Mucosa of rectum (tissue), 2 donors: ENCODE measurements at regions not wholly inside any gene's neighbourhood (a gene's known extent, or its start where the extent isn't known, plus 50 kb on each side); places are given as distances from the start of the nearest gene placed in this dataset.

Experiments used
- H3K27ac ChIP-seq, 2 donors: one replicate each; pipeline ENCODE4 v1.7.0; 2013; ENCODE audit warnings: inconsistent platforms in 2 of 2, low read depth in 2 of 2, low read length in 2 of 2
- H3K27me3 ChIP-seq, 2 donors: one replicate each; pipeline ENCODE4 v1.7.0; 2013; ENCODE audit warnings: low read length in 2 of 2; ENCODE audit not compliant: control insufficient read depth in 2 of 2, insufficient read depth in 2 of 2
- H3K36me3 ChIP-seq, 2 donors: one replicate each; pipeline ENCODE4 v1.7.0; 2013; ENCODE audit warnings: low read length in 2 of 2; ENCODE audit not compliant: control insufficient read depth in 2 of 2, insufficient read depth in 2 of 2
- H3K4me1 ChIP-seq, 2 donors: one replicate each; pipeline ENCODE4 v1.7.0; 2013; ENCODE audit warnings: low read length in 2 of 2, mild to moderate bottlenecking in 1 of 2; ENCODE audit not compliant: control insufficient read depth in 2 of 2, insufficient read depth in 2 of 2
- H3K4me3 ChIP-seq, 2 donors: one replicate each; pipeline ENCODE4 v1.7.0; 2013; ENCODE audit warnings: low read length in 2 of 2
- H3K9ac ChIP-seq, 2 donors: one replicate each; pipeline ENCODE4 v1.7.0; 2013; ENCODE audit warnings: low read length in 2 of 2, low read depth in 1 of 2, mild to moderate bottlenecking in 1 of 2
- H3K9me3 ChIP-seq, 2 donors: one replicate each; pipeline ENCODE4 v1.7.0; 2013; ENCODE audit warnings: low read length in 2 of 2; ENCODE audit not compliant: control insufficient read depth in 2 of 2
- donor health status: healthy.
- donor health status: Normal muscosa, but diverticular disease.

- Histone ChIP-seq H3K36me3 (no peaks in the 10 kb centered on the region), H3K9ac (peak overlapping the region; percentile 31 to 44), H3K27me3 (no peaks in the 10 kb centered on the region), H3K4me1 (peaks cover 31 to 52% of the 10 kb centered on the region in 2 donors), H3K9me3 (no peaks in the 10 kb centered on the region), H3K4me3 (peak overlapping the region; percentile 24 to 63), H3K27ac (peak overlapping the region; percentile 81 to 87)
Observed at GRCh38 chr5:157918811-157919742, 60.1 kb upstream of the CLINT1 start.

- Histone ChIP-seq H3K27me3 (no peaks in the 10 kb centered on the region), H3K27ac (peak overlapping the region; percentile 81 to 87), H3K9ac (peak overlapping the region in 1 of 2 donors; percentile 31), H3K36me3 (no peaks in the 10 kb centered on the region), H3K4me1 (peaks cover 35 to 54% of the 10 kb centered on the region in 2 donors), H3K9me3 (no peaks in the 10 kb centered on the region), H3K4me3 (peak overlapping the region; percentile 11 to 63)
Observed at GRCh38 chr5:157917899-157918809, 59.2 kb upstream of the CLINT1 start.

- peak overlapping the region in 1 of 2 donors; percentile 31 for H3K9ac ChIP-seq
- no peaks in the 10 kb centered on the region for H3K9me3 ChIP-seq
- H3K27ac ChIP-seq, result peak overlapping the region; percentile 81 to 87
- no peak overlapping the region for H3K4me3 ChIP-seq
- H3K27me3 ChIP-seq, result no peaks in the 10 kb centered on the region
- no peaks in the 10 kb centered on the region for H3K36me3 ChIP-seq
- H3K4me1 ChIP-seq, result peaks cover 37 to 60% of the 10 kb centered on the region in 2 donors
Observed at GRCh38 chr5:157917491-157917890, 58.5 kb upstream of the CLINT1 start.

- Histone ChIP-seq H3K9ac (no peak overlapping the region), H3K4me3 (no peak overlapping the region), H3K4me1 (peaks cover 37 to 53% of the 10 kb centered on the region in 2 donors), H3K9me3 (no peaks in the 10 kb centered on the region), H3K36me3 (no peaks in the 10 kb centered on the region), H3K27ac (peak overlapping the region in 1 of 2 donors; percentile 6), H3K27me3 (no peaks in the 10 kb centered on the region)
Observed at GRCh38 chr5:157915638-157916037, 56.7 kb upstream of the CLINT1 start.

- no peaks in the 10 kb centered on the region for H3K9me3 ChIP-seq
- peaks cover 33 to 44% of the 10 kb centered on the region in 2 donors for H3K4me1 ChIP-seq
- peak overlapping the region; percentile 53 to 88 for H3K27ac ChIP-seq
- no peaks in the 10 kb centered on the region for H3K27me3 ChIP-seq
- no peak overlapping the region for H3K4me3 ChIP-seq
- H3K9ac ChIP-seq, result peak overlapping the region in 1 of 2 donors; percentile 35
- no peaks in the 10 kb centered on the region for H3K36me3 ChIP-seq
Observed at GRCh38 chr5:157914151-157914788, 55.3 kb upstream of the CLINT1 start.

DNA sequence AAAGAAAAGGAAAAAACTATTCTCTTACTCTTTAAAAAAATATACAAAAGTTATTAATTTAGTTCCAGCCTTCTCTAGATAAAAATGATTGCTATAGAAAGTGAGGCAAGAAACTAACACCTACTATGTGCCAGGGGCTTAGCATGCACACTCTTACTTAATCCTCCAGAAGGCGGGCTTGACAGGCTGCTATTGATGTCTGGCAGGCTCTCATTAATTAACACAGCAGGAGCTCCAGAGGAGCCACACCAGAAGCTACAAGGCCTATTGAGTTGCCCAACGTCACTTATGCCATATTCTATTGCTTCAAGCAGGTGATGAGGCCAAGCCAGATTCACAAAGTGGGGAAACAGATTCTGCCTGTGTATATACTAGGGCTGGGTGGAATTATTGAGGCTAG is 54.6 kb upstream of the CLINT1 start:
- H3K36me3 ChIP-seq, result no peaks in the 10 kb centered on the region
- H3K9me3 ChIP-seq, result no peaks in the 10 kb centered on the region
- no peak overlapping the region for H3K4me3 ChIP-seq
- no peak overlapping the region for H3K9ac ChIP-seq
- peaks cover 28 to 39% of the 10 kb centered on the region in 2 donors for H3K4me1 ChIP-seq
- H3K27ac ChIP-seq, result peak overlapping the region; percentile 53 to 88
- H3K27me3 ChIP-seq, result no peaks in the 10 kb centered on the region

GRCh38 chr5:157912621-157913325 is 53.8 kb upstream of the CLINT1 start:
- H3K9ac ChIP-seq, result peak overlapping the region in 1 of 2 donors; percentile 37
- no peaks in the 10 kb centered on the region for H3K9me3 ChIP-seq
- H3K36me3 ChIP-seq, result no peaks in the 10 kb centered on the region
- H3K27me3 ChIP-seq, result no peaks in the 10 kb centered on the region
- peaks cover 20 to 31% of the 10 kb centered on the region in 2 donors for H3K4me1 ChIP-seq
- H3K4me3 ChIP-seq, result peak overlapping the region in 1 of 2 donors; percentile 18
- H3K27ac ChIP-seq, result peak overlapping the region; percentile 53 to 88

GRCh38 chr5:157911568-157911967 is 52.6 kb upstream of the CLINT1 start:
- Histone ChIP-seq H3K4me1 (peaks cover 16 to 25% of the 10 kb centered on the region in 2 donors), H3K27ac (no peak overlapping the region), H3K27me3 (no peaks in the 10 kb centered on the region), H3K9ac (no peak overlapping the region), H3K36me3 (no peaks in the 10 kb centered on the region), H3K9me3 (no peaks in the 10 kb centered on the region), H3K4me3 (no peak overlapping the region)
